ENCODE measurements at regions not wholly inside any gene's neighbourhood (a gene's known extent, or its start where the extent isn't known, plus 50 kb on each side); places are given as distances from the start of the nearest gene placed in this dataset.
"Not testable (repeated sequence)": the region's sequence is repeated elsewhere in the genome, so short reads cannot be mapped to it uniquely, and the experiment has no call there.

DNA sequence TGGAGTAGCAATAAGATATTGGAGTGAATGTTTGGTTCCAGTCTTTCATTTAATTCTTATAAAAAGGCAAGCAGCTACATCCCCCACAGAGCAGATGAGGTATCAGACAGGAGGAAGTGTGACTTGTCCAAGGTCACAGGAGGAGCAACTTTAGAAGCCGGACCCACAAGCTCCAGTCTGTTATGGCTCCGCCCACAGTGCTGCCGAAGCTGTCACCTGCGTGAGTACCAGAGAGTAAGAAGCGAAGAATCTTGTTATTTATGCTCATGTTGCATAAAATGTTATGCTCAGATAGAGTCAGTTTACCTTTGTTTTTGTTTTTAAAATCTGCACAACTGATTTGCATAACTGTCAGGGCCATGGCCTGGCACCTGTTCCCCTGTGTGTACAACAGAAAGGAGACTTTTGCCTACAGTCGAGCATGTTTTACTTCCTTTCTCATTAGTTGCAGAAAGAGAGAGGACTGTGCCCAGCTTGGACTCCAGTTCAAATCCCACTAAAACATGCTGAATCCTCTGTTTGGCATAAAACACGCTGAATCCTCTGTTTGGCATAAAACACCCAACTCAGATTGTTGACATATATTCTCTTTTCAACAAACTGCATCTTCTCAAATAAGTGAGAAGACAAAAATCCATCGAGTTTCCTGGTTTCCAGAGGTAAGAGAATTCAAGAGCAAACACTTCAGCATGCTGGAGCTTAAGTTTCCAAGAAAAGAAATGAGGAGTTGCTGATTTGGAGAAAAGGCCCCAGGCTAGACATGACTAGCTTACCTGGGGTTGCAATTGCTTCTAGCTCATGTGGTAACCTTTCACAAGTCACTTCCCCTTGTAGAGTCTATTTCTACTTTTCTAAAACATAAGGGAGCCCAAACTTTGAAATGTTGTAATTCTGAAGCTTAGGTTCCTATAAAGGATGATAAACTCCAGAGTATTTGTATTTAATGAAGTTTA, 409.8 kb upstream of the ZMIZ1 start:
- no peak for DNase-seq

GRCh38 chr10:78659598-78659967, 409.2 kb upstream of the ZMIZ1 start:
- no peak for DNase-seq

DNA sequence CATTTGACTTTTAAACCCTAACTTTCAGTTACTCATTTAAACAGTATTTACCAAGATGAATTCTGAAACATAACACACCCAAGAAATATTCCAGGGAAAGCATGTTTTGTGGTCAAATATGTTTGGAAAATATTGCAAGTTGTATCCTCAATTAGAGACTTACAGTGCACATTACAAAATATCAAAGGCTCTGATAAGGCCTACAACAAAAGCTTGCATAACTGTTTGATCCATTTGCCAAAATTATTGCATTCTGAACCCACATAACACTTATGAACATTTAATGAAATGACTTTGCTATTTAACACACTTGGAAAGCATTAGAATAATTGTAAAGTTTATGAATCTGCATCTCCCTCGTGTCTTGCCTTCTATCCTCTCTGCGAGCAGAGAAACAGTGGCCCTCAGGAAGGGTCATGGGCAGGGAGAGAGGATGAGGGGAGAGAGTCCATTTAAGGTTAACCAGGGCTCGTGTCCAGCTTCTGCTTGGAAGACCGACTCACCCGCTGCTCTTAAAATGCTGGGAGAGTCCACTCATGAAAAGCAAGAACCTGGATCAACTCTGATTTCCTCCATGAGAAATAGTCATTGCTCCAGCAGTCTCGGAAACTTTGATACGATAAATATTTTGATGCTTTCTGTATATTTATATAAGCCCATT, 408.2 kb upstream of the ZMIZ1 start:
- DNase-seq, result no peak

DNA sequence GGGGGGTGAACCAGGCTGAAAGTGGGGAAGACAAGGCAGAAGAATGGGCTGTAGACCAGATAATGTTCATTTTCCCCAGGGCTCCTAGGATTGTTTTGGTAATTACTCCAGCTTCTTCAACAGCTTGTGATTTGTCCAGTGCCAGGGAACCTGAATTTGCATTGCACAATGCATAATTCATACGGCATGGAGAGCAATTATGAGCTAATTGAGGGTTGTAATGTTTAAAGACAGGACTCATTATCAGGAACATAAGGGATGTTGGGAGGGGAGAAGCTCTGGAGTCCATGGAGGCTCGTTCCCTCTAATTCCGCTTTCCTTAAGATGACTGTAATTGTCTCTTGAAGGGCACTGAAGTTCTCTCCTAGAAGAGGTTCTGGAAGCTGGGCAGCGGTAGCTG, 405.0 kb upstream of the ZMIZ1 start:
- no peak for DNase-seq

- no peak for DNase-seq
These were observed 403.7 kb upstream of the ZMIZ1 start for GRCh38 chr10:78664929-78665553.

GRCh38 chr10:78672918-78673317, 395.8 kb upstream of the ZMIZ1 start:
- DNase-seq, result no peak

DNA sequence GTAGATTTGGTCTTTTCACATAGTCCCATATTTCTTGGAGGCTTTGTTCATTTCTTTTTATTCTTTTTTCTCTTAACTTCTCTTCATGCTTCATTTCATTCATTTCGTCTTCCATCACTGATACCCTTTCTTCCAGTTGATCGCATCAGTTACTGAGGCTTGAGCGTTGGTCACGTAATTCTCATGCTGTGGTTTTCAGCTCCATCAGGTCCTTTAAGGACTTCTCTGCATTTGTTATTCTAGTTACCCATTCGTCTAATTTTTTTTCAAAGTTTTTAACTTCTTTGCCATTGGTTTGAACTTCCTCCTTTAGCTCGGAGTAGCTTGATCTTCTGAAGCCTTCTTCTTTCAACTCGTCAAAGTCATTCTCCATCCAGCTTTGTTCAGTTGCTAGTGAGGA, 387.6 kb upstream of the ZMIZ1 start:
- DNase-seq, result not testable (repeated sequence)

DNA sequence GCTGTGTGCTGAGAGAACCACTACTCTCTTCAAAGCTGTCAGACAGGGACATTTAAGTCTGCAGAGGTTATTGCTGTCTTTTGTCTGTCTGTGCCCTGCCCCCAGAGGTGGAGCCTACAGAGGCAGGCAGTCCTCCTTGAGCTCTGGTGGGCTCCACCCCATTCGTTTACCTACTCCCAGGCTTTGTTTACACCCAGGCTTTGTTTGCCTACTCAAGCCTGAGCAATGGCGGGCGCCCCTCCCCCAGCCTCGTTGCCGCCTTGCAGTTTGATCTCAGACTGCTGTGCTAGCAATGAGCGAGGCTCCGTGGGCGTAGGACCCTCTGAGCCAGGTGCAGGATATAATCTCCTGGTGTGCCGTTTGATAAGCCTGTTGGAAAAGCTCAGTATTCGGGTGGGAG, 386.8 kb upstream of the ZMIZ1 start:
- DNase-seq, result not testable (repeated sequence)

- no peak for DNase-seq
These were observed 383.8 kb upstream of the ZMIZ1 start for GRCh38 chr10:78684947-78685346.

GRCh38 chr10:78685466-78686103, 383.2 kb upstream of the ZMIZ1 start:
- no peak for DNase-seq

DNA sequence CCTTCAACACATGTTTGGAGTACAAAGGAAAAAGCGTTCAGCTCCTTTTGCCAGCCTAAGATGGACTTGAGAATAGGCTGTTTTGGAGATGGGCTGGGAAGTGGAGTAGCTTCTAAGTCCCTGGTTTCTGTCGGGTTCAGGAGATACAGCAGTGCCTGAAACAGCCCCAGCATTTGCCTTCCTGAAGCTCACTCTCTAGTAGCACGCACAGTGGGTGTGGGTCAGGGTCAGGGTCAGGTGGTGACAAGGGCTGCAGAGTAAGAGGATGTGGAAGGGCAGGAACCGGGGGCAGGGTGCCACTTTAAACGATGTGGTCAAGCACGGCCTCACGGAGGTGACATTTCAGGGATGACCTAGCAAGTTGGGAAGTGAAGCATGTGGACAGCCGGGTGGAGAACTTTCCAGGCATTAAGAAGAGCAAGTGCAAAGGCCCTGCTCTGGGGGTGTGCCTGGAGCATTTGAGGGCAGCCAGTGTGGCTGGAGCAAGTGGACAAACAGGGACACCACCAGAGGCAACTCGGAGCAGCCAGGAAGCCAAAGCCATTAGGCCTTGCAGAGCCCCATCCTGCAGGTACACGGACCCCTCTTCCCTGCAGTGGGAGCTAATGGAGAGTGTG, 382.2 kb upstream of the ZMIZ1 start:
- no peak for DNase-seq

DNA sequence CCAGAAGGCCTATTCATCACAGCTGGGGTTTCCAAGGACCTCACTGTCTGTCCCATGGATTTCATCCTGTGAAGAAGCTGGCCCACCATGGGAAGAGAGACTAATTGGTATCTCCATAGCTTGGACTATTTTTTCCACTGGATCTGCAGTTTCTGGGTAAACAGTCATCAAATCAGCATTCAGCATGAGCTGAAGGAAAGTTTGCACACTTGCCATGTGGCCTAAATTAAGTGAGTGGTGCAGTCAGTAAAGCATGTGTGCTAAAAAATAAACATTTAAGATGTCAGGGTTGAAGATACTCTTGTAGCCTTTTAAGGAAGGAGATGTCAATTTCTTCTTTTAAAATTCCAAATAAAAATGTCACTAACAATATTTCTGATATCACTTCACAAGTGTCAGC, 381.1 kb upstream of the ZMIZ1 start:
- no peak for DNase-seq

DNA sequence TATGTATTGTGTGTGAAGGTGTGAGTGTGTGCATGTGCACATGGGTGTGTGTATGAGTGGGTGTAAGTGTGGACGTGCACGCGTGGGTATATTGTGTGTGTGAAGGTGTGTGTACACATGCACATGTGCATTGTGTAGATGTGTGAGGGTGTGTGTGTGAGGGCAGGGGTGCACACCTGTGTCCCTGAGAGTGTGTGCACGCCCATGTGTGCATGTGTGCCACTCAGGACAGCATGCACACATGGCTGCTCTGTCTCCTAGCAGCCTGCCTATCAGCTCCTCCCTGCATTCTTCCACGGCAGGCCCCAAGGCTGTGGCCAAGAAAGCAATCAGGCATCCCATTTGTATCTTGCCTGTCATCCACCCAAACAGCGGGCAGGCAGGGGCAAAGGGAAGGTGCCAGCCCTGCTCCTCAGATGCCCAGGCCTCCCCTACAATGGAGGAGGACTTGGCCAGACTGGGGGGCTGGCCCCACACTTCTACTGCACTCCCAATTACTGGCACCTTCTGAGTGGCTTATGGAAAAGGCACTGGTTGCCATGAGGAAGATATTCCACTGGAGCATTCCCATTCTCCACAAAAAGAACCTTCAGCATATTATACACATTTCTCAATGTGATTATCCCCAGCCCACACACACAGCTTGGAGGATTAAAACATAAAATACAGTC, 380.4 kb upstream of the ZMIZ1 start:
- DNase-seq, result no peak

DNA sequence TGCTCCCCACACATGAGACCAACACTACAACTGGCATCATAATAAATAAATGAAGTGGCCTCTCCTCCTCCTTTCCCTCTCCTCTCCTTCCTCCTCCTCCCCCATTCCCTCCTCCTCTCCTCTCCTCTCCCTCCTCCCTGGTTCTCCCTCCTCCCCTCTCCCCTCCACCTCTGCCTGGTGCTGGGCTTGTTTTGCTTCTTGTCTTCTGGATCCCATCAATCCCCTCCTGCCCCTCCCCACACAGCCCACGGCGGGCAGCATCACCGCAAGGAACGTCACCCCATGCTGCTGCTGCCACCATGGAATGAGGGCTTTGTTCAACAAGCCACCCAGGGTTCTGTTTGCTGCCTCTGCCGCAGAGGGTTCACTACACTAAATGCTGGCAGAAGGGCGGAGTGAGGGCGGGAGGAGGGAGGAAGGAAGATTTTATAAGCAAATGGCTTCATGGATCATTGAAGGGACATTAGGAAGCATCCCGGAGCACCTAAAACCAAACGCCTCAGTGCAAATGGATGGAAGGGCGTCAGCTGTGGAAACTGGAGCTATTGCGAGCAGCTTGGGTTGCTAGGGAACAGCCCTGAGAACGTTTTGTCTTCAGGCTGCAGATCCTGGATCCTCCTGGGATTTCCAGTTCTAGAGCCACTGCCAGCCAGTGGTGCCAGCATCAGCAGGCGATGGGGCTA, 379.7 kb upstream of the ZMIZ1 start:
- DNase-seq, result no peak

- DNase-seq, result no peak
These were observed 379.2 kb upstream of the ZMIZ1 start for GRCh38 chr10:78689584-78689935.

DNA sequence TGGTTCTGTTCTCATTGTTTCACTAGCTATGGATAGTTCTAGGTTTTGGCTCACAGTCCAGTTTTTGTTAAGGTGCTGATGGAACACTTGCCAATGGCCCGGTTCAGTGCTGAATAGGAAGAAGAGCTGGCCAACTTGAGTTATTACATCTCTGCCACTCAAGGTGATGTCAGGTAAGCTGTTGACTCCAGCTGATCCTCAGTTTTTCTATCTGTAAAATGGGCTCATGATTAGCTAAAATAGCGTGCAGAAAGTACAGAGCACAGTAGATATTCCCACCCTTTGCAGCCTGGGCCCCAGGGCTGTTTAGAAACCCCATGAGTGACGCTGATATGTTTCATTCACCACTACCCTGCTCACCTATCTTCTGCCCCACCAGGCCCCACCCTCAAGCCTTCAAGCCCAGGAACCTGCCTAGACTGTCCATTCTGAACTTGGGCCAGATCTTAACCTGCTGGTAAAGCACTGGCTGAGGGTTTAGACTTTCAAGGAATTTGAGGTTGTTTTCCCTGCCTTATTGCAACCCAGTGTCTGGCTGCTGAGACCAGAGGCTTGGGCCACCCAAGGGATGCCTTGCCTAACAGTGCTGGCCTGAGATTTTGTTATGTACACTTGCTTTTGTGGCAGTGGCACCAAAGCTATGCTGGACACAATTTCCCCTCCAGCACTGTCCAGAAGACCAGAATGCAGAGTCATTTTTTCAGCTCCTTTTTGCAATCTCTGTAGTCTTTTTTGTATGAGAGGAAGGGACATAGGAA, 378.2 kb upstream of the ZMIZ1 start:
- DNase-seq, result no peak

- DNase-seq, result no peak
These were observed 377.3 kb upstream of the ZMIZ1 start for GRCh38 chr10:78691301-78692030.

DNA sequence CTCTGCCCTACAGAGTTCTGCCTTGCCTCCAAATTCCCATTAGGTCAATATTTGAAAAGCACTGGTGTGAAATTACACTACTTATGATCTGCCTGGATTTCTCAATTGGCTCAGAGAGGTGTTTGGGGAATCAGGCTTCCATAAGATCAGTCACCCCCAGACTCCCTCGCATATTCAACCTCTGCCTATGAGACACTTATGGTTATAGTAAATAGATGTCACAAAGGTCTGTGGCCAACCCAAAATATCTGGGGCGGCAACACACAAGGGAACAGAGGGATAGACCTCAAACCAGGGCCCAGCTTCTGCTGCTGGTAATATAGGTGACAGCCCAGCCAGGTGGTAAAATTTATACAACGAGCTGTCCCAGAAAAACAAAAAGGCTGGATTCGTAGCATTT, 376.7 kb upstream of the ZMIZ1 start:
- no peak for DNase-seq

GRCh38 chr10:78695846-78696245, 372.9 kb upstream of the ZMIZ1 start:
- DNase-seq, result no peak

DNA sequence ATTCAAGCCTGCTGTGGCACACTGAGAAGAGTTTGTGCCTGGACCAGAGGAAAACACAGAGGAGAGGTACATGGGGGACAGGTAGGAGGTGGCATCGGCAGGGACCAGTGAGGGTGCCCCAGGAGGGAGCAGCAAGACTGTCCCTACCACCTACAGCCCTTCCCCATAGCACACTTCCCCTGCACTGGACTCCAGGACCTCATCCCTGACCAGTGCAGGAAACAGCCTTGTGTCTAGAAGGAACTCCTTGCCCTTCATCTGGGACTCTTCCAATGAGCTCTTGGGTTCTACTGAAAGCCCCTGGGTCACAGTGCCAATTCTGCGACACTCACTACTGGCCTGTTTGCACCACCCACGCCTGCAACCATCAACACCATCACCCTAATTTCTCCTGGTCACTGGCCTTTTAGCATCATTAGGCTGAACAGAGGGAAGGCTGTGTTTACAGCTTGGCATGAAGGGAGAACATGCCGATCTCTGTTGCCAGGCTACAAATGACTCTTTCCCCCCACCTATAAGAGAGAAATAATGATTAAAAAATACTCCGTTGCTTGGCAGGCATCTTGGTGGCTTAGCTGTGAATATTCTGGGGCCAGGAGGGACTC, 371.9 kb upstream of the ZMIZ1 start:
- no peak for DNase-seq
